CD4-positive, alpha-beta T cell treated with Interleukin-17A for 1 hour (primary cell): ENCODE measurements at regions not wholly inside any gene's neighbourhood (a gene's known extent, or its start where the extent isn't known, plus 50 kb on each side); places are given as distances from the start of the nearest gene placed in this dataset.

Source experiments
- DNase-seq: peaks from one replicate; pipeline ENCODE4 v3.0.0-alpha.2; 2020

DNA sequence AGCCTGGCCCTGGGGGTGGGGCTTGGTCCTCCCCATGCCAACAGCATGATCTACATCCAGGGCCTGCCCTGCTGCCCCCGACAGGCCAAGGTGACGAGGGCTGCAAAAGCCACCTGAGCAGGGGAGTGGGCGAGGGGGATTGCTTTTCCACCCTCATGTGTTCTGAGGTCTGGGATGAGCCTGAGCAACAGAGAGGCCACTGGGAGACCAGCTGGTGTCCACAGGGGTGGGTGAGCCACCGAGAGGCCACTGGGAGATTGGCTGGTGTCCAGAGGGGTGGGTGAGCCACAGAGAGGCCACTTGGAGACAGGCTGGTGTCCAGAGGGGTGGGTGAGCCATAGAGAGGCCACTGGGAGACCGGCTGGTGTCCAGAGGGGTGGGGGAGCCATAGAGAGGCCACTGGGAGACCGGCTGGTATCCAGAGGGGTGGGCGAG is 147.4 kb upstream of the GPC1 start:
- DNase-seq, result no peak

DNA sequence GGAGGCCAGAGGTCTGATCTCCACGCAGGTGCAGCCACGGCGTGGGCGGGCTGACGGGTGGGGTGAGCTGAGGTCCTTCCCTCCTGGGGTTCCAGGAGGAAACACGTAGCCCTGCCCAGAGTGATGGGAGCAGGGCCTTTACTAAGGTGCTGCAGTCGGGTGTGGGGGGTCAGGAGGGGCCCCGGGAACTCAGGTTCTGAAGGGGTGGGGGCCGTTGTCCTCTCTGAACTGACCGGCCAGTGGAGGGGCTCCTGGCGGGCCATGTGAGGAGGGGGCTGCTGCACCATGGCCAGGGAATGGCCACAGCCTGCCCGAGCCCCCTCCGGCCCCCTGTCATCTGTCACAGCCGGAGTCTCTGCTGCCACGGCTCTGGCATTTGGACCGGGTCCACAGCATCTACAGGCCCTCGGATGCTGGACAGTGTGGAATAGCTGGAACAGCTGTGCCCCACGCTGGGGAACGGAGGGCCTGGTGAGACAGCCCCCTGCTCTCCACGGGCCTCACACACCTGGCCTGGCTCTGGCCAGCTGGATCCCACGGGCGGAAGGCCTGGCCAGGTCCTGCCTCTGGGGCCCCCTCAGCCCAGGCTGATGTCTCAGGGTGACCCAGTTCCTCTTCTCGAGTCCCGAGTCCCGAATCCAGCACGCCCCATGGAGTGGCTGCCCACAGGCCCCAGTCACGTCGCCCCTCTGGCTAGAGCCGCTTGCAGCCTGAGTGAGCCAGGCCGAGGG is 145.6 kb upstream of the GPC1 start:
- no peak for DNase-seq

DNA sequence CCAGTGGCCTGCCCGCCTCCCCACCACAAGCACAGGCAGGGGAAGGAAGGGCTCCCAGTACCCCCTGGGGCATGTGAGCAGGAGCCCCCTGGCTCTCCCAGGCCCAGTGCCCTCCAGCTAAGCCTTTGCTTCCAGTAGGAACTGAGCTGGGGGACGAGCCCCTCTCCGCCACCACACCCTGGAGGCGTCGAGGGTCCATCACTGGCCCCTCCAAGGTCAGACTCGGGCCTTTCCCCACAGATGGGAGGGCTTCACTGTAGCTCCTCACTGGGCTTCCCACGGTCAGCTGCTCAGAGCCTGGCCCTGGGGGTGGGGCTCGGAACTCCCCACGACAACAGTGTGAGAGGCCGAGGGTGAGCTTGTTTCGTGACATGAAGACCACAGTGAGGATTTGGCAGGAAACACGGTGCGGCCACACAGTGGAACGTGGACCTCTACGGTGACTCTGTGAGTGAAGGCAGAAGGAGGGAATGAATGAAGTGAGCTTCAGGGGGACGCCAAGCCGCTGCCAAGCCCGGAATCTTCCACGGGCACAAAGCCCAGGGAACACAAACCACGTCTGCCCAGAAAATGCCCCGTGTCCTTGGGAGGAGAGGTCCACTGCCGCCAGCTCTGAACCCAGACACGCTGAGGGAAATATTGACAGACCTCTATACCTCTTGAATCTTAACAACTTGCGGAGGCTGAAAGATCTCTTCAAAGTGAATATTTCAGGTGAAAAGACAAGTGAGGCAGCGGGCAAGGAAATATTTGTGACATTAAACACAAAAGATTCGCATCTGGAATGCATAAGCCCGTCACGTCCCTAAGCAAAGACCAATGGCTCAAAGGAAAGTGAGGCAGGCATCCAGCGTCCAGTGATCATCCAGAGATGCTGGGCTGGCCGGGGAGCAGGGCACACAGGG is 144.8 kb upstream of the GPC1 start:
- DNase-seq, result no peak

DNA sequence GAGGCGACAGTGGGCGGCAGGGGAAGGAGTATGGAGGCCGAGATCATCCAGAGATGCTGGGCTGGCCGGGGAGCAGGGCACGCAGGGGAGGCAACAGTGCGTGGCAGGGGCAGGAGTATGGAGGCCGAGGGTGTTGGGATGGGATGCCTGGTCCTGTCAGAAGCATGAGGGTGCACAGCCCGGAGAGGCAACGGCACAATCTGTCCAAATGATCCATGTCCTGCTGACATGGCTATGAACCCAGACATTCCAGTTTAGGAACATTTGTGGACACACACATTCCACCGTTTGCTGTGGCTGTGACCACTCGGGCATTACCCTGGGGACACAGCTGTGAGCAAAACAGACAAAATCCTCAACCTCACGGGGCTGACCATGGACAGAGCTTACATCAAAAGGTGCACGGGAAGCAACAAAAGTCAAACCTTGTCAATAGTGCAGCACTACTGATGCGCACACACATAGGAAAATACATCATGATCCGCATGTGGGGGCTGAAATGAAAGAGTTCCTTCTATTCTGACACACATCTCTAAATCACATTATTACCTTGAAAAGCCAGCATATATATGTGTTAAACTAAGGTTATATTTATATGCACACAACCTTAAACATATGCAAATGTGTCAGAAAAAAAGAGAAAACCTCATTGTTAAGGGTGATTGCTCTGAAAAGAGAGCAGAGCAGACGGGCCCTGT is 144.0 kb upstream of the GPC1 start:
- DNase-seq, result no peak

DNA sequence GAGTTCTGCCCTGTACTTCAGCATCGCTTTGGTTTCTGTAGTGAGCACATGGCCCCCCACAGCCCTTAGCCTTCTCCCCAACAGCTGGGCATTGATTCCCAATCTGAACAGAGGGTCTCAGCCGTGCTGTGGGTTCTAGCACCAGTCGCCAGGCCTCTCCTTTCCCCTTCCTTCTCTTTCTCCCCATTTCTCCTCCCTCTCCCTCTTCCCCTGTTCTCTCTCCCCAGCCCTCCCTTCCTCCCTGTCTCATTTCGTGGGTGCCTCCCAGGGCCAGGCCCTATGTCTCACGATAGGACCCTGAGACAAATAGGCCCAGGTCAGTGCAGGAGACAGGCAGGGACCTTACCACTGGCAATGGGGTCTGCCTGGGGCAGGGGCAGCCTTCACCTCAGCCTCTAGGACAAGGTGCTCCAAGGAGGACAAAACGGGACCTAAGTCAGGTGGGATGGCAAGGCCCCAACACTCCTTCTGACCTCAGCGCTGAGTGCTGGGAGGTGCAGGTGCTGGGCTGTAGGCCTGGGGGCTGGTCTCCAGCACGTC is 143.4 kb upstream of the GPC1 start:
- DNase-seq, result no peak

DNA sequence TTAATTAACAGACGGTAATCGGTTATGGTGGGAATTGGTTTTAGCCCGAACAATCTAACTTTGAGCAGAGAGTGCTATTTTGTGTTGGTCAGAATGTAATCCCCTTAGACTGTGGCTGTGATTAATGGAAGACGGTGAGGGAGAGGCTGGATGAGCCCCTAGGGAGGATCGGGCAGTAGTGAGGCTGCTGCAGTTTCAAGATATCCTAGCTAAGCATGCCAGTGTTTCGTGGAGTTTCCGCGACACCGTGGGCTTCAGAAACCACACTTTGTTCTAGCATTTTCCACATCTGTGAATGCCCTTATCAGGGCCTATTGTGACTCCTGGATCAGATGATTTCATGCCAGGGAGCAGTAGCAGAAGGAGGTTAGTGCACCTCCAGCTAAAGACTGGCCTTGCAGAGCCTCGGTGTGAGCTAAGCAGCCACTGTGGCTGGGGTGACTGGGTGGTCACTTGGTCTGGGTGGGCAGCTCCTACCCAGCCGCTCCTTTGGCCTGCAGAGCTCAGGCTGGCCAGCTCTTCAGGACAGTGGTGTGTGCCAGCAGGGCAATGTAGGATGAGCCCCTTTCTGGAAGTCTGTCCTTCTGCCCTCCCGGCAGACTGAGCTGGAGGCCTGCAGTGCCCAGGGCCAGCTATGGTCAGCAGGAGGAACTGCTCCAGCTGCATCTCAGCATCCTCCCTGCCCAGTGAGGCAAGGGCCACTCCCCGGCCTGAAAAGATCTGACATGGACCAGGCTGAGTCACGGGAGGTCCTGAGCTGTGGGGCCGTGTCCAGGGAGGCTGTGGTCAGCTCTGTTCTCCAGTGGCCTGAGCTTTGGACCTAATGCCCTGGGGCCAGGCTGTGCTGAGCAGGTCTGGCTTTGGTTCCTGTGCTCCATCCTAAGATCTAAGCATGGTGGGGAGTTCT is 142.6 kb upstream of the GPC1 start:
- no peak for DNase-seq

DNA sequence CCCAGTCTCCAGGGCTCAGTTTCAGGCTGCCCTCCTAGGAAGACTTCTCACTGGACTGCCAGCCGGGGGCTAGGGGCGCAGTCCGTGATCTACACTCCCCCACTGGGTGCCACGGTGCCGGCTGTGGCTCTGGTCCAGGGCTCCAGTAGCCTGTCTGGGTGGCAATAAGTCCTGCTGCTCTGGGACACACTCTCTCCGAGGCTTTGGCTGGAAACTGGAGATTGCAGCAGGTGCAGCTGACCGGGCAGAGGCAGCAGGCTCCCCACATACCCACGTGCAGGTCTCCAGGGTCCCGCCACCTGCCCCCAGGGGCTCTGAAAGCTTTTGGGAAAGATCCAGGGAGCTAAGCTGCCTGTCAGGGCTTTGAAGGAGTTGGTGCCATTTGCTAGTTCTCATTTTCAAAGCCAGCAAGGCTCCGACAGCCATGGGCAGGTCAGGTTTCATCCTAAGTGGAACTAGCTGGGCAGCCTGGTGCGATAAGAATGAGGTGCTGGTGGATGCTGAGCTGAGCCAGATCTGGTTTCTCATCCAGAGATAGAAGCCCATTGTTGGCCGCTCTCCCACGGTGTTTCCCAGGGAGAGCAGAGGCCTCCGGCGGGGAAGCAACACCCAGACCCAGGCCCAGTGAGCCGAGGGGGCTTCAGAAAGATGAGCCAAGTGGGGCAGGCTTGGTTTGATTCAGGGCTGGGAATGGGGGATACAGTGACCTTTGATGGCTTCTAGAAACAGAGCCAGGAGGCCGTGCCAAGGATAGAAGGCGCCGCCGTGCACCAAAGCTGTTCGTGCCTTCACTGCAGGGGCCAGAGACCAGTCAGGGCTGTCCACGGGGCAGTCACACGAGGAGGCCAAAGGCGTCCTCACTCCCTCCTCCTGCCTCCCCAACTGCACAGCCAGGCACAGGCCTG is 141.7 kb upstream of the GPC1 start:
- DNase-seq, result no peak

DNA sequence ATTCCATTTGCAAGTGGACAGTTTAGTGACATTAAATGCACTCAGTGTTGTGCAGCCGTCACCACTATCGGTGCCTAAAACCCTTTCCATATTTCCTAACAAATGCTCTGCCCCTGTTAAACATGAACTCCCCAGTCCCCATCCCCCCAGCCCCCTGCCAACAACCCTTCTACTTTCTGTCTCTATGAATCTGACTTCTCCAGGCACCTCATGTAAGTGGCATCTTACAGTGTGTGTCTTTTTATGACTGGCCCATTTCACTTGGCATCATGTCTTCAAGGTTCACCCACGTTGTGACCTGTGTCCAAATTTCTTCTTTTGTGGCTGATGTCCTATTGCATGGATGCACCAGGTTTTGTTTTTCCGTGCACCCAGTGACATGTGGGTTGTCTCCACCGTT is 140.9 kb upstream of the GPC1 start:
- DNase-seq, result no peak

DNA sequence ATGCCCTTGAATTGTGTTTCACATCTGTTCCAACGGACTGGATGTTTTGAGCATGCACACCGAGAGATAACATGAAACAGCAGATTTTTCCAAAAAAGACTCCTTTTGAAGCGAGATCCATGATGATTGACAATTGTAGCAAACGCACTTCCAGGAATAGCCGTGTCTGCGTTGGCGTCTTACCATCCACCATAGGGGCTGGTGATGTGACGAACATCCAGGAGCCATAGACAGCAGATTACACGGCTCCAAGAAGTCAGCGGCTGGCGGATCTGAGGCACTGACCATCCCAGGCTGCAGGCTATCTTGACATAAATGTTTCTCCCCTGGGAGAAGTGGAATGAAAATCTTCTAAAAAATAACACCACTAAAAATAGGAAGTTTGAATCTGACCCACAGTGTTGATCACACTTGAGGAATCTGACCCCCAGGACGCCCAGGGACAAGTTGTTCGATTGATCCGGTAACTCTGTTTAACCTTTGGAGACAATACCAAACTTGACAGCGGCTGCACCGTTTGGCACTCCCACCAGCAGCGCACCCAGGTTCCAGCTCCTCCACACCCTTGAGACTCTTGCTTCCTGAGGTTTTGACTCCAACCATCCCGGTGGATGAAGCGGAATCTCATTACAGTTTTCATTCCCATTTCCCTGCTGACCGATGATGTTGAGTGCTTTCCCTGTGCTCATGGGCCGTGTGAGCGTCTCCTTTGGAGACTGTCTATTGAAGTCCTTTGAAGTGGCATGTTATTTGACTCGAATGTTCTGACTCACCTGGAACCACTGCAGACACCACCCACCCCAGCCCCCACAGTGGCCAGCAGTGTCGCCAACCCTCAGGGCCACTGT is 140.0 kb upstream of the GPC1 start:
- no peak for DNase-seq

DNA sequence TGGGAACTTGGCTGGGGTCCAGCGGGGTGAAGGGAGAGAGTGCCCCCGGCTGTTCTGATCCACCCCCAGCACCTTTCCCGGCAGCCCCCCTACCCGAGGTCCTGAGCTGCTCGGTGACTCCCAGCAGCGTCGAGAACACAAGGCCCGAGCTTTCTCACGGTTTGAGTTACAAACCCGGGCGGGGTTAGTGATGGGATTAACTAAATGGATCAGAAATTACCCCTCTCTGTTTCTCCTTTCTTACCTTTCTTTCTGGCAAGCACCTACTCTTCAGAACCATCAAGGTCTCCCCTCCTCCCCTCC is 139.4 kb upstream of the GPC1 start:
- DNase-seq, result no peak

DNA sequence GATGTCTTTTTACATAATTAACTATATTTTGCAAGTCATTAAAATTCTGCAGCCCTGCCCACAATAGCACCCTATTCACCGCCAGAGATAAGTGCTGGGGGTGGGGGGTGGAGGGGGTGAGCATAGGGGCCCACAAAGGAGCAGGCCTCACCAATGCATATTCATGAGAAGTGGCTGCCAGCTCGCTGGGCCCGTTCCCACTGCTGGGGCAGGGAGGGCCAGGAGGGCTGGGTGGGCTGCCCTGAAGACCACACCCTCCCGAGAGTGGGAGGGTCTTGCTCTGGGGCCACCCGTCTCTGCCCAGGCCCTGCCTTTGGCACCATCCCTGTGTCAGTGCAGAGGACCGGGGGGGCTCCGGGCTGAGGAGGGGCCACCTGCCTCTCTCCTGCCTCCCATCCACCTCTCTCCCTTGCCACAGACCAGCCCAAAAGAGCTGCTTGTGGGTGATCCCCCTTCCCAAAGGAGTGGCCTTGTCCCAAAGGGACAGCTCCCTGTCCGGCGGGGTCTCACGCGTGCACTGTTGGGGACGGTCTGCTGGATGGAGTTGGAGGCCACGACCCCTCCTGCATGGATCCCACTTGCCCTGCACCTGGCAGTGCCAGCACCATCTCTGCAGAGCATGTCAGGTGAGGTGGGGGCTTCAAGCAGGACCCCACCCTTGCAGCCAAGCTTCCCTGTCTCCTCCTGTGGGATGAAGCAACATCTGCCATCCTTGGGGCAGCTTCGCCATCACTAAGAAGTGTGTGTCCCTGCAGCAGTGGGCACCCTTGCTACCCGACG is 138.8 kb upstream of the GPC1 start:
- no peak for DNase-seq

DNA sequence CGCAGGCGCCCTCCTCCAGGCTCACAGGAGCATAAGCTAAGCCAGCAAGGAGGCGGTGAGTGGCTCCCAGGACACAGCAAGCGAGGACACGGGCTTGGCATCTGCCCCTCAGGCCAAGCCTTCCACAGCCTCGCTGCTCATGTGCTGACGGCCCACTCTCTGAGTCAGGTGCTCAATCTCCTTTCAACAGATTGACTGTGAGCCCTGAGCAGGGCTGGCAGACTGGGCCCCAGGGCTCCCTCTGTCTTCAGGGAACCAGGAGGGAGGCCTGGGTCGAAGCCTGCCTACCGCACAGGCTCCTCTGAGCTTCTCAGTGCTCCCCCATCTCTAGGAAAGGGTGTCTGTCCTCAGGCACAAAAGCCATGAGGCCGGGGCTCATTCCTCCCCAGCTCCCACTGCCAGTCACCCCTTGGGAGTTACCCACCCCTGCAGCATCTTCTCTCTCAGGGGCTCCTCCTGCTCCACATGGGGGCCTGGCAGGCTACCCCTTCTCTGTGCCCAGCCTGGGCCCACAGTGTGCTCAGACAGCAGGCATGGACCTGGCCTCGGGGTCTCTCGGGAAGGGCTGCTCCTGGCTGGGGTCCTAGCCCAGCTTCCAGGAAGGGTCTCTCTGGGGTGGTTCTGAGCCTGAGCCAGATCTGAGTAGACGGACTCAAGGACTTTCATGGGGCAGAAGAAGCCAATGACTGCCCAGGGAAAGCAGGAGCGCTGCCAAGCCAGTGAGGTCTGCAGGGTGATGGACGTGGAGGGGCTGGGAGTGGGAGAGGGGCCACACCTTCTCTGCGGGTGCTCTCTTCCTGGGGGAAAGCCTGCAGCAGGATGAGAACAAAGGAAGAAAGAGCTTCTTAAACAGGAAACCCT is 138.0 kb upstream of the GPC1 start:
- DNase-seq, result no peak

DNA sequence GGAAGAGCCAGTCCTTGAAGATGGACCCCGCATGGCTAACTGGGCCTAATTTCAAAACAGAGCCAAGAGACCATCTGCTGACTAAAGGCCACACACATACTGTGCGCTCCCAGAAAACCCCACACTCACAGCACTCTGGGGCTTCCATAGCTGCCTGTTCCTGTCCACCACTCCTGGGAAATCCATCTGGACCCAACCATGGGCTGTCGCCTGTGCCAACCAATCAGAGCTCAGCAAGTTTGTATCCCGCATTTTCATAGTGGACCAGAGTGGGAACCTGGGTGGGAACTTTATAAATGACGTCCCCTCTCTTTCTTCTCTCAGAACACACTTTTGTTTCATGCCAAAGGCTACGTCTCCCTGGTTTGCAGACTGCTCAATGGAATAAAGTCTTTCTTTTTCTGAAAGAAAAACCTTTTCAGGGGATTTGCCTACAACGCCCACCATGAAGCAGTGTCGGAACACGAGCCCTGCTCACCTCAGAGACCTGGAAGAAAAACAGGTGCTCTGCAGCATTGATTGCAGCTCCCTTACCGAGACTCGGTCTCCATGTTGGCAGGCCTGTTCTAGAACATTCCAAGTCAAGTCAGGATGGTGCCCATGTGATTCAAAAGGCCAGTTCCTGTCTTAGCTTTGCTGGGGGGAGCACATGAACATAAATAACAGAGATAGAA is 137.2 kb upstream of the GPC1 start:
- no peak for DNase-seq

DNA sequence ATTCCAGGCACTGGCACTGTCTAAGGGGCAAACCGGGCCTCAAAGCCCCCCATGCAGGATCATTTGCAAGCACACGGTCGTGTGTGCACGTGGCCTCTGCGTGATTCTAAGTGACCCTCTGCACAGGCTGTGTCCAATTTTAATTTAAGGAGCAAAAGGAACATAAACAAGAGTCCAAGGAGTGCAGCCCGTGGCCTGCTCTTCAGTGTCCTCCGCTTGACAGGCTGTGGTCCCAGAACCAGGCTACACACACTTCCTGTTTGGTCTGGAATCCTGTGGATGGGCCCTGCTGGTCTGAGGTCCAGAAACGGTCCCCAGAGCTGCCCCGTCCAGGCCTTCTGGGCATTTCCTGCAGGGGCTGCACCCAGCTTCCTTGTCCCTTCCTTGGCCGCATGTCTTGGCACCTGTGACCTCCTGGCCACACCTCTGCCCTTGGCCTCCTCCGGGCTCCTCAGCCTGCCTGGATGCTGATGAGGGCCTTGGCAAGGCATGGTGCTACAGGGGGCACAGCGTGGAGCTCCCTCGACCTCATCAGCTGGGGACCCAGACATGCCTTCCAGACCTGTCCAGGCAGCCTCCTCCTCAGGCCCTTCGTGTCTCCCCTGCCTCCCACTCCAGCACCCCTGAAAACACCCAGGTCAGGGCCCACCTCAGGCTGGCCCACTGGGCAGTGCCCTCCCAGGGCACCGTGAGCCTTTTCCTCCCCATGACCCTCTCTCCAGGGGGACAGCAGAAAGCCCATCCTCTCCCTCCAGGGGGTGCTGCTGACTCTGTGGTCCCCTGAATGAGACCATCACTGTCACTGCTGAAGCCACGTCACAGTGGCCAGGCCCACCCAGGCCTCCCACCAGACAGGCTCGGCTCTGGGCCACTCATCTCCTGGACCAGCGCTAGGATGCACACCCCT is 136.4 kb upstream of the GPC1 start:
- no peak for DNase-seq

DNA sequence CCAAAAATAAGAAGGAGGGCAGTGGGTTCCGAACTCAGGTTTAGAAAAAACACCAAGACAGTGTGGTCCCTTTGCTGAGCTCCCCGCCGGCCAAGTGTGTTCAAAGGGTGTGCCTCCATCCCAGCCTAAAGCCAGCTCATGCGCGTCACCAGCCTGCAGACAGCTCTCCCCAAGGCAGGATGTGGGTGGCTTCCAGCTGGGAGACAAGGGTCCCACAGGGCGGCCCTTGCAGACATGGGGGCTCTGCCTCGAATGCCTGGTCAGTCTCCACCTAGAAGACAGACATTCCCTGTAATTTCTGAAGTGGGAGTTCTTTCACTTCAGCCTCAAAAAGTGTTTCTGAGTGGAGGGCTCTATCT is 135.8 kb upstream of the GPC1 start:
- no peak for DNase-seq

DNA sequence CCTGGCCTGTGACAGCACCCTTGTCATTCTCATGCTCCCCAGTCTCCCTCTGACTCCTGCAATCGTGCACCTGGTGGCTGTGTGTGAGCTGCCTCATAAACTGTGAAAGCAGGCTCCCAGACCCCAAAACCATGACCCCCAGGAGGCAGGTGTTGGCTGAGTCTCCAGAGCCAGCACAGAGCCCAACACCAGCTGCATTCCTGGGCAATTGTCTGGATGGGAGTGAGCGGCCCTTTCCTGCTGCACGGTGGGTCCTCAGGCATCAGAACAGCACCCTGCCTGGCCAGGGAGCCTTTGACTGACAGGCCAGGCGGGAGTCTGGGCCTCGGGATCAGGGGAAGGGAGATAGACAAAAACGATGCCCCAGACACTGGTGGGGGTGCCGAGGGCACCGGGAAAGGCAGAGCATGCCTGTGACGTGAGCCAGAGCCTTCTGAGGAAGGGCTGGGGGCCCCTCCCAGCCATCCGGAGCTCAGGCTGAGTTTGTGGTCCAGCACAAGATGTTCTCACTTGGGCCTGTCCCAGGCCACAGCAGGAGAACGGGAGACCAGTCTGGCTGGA is 135.1 kb upstream of the GPC1 start:
- DNase-seq, result no peak

DNA sequence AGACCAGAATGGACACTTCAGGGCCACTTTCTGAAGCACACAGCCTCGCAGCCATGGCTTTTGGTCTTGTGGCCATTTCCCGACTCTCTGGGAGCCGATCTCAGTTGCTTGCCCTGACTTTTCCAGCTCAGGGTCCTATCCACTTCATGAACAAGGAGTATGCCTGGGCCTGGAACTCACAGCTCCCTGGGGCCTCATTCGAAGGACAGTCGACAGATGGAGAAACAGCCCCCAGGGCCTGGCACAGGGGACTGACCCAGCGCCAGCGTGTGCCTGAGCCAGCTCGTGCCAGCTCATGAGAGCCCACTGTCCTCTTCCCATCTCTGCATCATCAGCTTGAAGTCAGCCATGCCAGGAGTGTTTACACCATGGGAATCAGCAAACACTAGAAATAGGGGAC is 134.6 kb upstream of the GPC1 start:
- DNase-seq, result no peak
